ENCODE measurements at regions not wholly inside any gene's neighbourhood (a gene's known extent, or its start where the extent isn't known, plus 50 kb on each side); places are given as distances from the start of the nearest gene placed in this dataset.

- no peak for TF ChIP-seq CTCF (conservative IDR thresholded peaks at IDR 0.05)
- no peak for TF ChIP-seq EZH2 (IDR thresholded peaks at IDR 0.05; ENCODE audit: low read depth)
Measured at GRCh38 chr14:104428860-104429259, 150.7 kb upstream of the C14orf180 start.
